ENCODE measurements at regions not wholly inside any gene's neighbourhood (a gene's known extent, or its start where the extent isn't known, plus 50 kb on each side); places are given as distances from the start of the nearest gene placed in this dataset.

GRCh38 chr1:38265293-38266196 lies 219.0 kb upstream of the POU3F1 start:
- DNase-seq (ENCODE audit: low read depth, low spot score), result no peak

DNA sequence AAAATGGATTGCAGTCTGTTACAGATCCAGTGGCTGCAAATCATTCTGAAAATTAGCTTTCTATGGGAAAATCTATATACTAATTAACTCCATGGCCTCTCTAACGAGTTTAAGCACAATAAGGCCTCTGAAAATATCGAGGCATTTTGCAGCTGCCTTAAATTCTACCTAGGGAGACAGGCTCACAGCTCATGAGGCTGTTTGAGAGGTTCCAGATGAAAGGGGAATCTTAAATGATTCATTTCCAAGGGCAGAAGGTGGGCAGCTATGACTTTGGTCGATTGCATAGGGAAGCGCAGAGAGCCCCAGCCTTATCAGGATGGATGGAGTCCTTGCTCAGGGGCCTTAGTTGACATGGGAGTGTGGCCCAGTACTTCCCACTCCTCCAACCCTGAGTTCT lies 216.8 kb upstream of the POU3F1 start:
- no peak for DNase-seq (ENCODE audit: low read depth, low spot score)

GRCh38 chr1:38261574-38261973 lies 215.0 kb upstream of the POU3F1 start:
- no peak for DNase-seq (ENCODE audit: low read depth, low spot score)

DNA sequence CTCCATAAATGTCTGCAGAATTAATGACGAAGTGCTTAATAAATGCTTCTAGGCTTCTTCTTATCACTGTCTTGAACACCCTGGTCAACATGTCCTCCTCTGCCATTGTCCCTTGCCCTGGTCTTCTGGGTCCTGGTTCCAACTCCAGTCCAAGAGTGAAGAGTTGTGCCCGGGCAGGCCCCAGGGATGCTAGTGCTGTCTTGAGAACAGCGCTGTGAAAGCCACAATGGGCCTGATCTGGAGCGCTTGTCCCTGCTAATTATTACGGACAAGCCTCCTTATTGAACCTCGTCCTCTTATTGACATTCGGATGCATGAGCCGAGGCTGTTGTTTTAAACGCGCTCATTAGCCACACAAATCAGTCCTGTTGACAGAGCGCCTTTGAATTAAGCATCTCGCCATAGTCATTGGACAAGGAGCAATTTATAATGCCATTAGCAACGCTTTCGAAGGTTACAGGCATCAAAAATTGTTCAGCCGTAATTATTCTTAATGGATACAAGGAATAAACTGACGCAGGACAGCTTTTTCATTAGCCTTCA lies 211.6 kb upstream of the POU3F1 start:
- DNase-seq (ENCODE audit: low read depth, low spot score), result no peak

DNA sequence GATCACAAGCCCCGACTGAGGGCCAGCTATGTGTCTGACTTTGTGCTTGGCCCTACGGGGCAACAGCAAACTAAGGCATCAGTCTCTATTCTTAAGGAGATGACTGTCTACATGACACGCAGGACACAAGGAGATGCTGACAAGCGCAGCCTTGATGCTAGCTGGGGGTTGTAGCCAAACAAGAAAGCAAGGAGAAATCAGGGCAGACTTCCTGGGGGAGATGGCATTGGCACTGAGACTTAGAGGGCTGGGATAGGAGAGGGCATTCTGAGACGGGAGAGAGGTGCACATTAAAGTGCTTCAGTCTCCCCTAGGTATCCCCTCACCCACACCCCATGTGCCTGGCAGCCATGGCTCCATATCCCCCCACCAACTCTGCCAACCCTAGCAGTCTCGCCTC lies 210.8 kb upstream of the POU3F1 start:
- DNase-seq (ENCODE audit: low read depth, low spot score), result no peak

DNA sequence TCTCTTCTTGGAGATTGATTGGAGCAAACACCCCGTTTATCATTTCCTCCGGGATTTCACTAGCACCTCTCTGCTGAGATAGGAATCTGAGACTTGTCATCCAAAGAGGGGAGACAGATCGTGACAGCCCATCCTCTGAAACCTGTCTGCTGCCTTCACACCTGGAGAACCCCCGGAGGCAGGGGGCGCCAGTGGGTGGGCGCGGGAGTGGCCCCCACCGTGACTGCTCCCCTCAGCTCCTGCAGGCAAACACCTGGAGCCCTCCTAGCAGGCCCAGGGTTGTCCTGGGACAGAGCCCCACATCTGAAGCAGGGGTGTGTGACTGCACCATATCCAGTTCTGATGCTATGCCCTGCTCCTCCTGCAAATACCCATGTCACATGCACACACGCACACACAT lies 209.5 kb upstream of the POU3F1 start:
- no peak for DNase-seq (ENCODE audit: low read depth, low spot score)

GRCh38 chr1:38253314-38253713 lies 206.7 kb upstream of the POU3F1 start:
- no peak for DNase-seq (ENCODE audit: low read depth, low spot score)

- DNase-seq (ENCODE audit: low read depth, low spot score), result no peak
Measured at GRCh38 chr1:38250356-38250755, 203.8 kb upstream of the POU3F1 start.

DNA sequence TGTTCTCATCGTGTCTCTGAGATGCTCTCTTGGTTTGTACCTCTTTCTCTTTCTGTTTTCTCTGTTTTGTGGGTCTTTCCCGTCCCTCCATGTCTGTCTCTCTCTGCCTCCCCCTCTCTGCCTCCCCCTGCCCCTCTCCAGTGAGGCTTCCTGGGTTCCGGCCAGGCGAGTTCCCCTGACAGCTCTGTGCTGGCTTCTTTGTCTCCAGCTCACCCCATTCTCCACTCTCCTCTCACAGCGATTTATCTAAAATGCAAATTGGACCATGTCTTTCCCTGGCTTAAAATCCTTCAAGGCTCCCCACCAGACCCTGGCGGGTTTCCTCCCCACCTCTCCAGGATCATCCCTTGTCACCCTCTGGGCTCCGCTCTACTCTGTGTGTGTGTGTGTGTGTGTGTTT lies 202.4 kb upstream of the POU3F1 start:
- DNase-seq (ENCODE audit: low read depth, low spot score), result no peak

GRCh38 chr1:38246955-38247952 lies 200.7 kb upstream of the POU3F1 start:
- DNase-seq (ENCODE audit: low read depth, low spot score), result no peak

DNA sequence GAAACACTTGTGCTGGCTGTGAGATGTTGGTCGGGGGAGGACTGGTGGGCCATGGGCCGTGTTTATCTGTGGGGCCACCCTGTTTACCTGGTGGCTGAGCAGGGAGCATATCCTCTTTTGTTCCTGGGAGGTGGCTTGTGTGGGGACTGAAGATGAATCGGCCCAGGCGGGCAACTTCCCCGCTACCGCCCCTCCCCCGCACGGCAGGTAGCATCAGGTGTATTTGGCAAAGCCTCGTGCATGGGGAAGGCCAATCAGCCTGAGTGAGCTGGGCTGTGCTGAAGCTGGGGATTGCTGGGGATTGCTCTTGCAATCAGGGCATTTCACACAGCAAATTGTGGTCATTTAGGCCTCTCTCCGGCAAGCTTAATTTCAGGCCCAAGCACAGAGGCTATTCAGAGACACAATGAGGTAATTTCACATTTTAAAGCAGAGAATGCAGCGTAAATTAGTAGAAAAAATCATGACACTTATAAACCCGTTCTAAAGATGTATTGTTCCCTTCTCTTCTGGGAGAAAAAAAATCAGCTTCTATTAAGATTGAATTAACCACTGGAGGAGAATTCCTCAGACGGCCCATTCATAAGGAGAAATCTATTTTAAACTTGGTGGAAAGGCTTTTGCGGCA lies 197.7 kb upstream of the POU3F1 start:
- no peak for DNase-seq (ENCODE audit: low read depth, low spot score)

- no peak for DNase-seq (ENCODE audit: low read depth, low spot score)
Measured at GRCh38 chr1:38243106-38243505, 196.5 kb upstream of the POU3F1 start.

DNA sequence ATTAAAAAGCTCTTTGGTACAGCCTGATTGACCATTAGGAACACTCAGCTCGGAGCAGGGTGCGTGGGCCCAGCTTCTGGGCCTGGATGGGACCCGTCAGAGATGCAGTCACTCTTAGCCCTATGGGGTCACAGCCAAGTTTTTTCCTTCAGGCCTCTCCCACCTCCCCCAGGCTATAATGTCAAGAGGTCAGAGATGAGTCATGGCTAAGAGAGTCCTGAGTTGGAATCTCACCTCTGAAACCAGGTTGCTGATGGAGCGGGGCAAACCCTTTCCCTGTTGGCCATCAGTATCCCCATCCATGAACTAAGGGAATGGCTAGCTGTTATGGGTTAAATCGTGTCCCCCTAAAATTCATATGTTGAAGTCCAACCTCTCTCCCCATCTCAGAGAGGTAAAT lies 195.9 kb upstream of the POU3F1 start:
- no peak for DNase-seq (ENCODE audit: low read depth, low spot score)

DNA sequence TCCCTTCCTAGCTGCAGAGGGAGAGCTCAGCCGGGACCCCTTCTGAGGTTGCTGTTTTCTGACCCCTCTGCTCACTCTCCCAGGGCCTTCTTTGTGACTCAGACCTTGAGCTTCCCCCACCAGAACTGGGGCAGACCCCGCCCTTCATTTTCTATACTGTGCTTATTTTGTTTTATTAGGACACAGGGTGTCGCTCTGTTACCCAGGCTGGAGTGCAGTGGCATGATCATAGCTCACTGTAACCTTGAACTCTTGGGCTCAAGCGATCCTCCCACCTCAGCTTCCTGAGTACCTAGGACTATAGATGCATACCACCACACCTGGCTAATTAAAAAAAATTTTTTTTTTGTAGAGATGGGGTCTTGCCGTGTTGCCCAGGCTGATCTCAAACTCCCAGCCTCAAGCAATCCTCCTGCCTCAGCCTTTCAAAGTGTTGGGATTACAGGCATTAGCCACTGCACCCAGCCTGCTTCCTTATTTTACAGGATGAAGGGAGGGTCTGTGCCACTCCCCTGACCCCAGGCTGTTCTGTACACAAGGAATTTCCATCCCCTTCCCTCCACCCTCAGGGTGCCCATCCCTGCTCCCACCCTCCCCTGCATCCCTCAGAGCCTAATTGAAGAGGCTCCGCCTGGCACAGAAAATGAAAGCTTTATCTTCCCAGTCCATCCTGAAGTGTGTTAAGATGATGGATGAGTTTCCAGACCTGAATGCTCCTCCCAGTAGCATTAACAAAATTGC lies 195.2 kb upstream of the POU3F1 start:
- no peak for DNase-seq (ENCODE audit: low read depth, low spot score)

DNA sequence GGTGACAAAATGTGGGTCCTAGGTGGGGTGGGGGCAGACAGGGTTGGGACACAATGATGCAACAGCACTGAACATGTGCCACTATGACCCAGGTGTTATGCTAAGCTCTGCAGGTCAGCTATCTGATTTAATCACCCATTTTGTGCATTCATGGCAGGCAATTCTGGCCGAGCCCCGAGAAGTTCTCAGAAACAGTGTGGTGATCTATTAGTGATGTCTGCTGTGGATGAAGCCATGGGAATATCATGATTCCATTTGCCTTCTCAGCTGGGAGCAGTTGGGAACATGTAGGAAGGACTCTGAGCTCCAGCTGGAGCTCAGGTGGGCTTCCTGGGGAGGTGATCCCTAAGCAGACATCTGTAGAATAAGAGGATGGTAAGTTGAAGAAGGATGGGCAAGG lies 194.0 kb upstream of the POU3F1 start:
- no peak for DNase-seq (ENCODE audit: low read depth, low spot score)

DNA sequence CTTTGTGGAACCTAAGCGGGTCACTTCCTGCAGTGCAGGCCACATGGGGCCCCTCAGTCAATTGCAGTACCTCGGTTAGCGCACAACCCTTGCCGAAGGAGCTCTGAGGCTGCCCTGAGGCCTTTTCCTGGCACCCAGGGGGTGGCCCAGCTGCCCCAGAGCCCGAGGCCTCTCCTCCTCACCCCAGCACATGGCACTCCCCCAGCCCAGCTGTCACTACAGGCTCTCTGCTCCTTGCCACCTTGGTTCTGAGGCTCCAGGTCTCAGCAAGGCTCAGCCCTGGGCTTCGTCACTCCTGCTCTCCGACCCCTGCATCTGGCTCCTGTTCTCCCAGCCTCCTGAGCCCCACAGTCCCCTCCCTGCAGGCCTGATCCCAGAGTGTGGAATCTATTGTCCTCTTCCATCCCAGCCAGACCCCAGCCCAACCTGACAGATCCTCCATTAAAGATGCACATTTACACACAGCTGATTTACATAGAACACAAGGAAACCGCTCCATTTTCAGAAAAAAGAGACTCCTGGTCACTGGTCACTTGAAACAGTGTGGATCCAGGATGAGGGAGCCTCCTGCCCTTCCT lies 192.8 kb upstream of the POU3F1 start:
- DNase-seq (ENCODE audit: low read depth, low spot score), result no peak

DNA sequence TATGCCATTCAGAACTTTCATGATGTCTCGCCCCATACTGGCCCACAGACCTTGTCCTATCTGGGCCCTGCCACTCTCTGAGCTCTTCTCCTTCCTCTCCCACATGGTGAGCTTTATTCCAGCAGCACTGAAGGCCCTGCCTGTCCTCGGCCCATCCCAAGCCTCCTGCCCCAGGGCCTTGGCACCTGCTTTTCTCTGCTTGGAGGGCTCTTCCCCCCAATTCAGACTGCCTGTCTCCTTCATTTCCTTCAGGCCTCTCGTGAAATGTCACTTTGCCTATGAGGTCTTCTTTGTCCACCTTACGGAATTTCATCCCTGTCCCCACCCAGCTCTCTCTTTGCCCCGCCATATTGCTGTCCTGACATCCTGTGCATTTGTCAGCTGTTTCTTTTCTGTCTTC lies 191.7 kb upstream of the POU3F1 start:
- no peak for DNase-seq (ENCODE audit: low read depth, low spot score)

- no peak for DNase-seq (ENCODE audit: low read depth, low spot score)
Measured at GRCh38 chr1:38235705-38236104, 189.1 kb upstream of the POU3F1 start.

- no peak for DNase-seq (ENCODE audit: low read depth, low spot score)
Measured at GRCh38 chr1:38231941-38232340, 185.3 kb upstream of the POU3F1 start.

GRCh38 chr1:38228718-38229117 lies 182.1 kb upstream of the POU3F1 start:
- no peak for DNase-seq (ENCODE audit: low read depth, low spot score)

GRCh38 chr1:38225745-38226144 lies 179.2 kb upstream of the POU3F1 start:
- DNase-seq (ENCODE audit: low read depth, low spot score), result no peak

All from activated CD4-positive, CD25-positive, alpha-beta regulatory T cell treated with anti-CD3 and anti-CD28 coated beads, Interleukin-2, amount 50 U/mL, for 16 hours (primary cell).